ENCODE measurements at regions not wholly inside any gene's neighbourhood (a gene's known extent, or its start where the extent isn't known, plus 50 kb on each side); places are given as distances from the start of the nearest gene placed in this dataset.

- no peak for TF ChIP-seq CTCF (conservative IDR thresholded peaks at IDR 0.05)
- no peak for TF ChIP-seq EZH2 (IDR thresholded peaks at IDR 0.05; ENCODE audit: low read depth)
Observed at GRCh38 chr9:126151031-126151685, 175.5 kb upstream of the MVB12B start.
